Body of pancreas (tissue), 4 donors: ENCODE measurements at regions not wholly inside any gene's neighbourhood (a gene's known extent, or its start where the extent isn't known, plus 50 kb on each side); places are given as distances from the start of the nearest gene placed in this dataset.

Source experiments
- ATAC-seq: fragments of 150-250 bp; one replicate; pipeline ENCODE4 v1.9.1; 2016
- DNase-seq, 4 donors: peaks; one replicate each; pipeline ENCODE4 v3.0.0-alpha.2; 2019
- H3K27ac ChIP-seq, 4 donors: fragments of 200-600 bp; sonication (generic); 1 replicate in 3 of 4; 2 replicates in 1 of 4; pipeline versions ENCODE4 v1.5.1 to v1.6.1; 2016 to 2019; ENCODE audit warnings: mild to moderate bottlenecking in 1 of 4, mixed read lengths in 1 of 4, moderate library complexity in 1 of 4
- H3K27me3 ChIP-seq, 2 donors: fragments of 200-600 bp; sonication (generic); one replicate each; pipeline ENCODE4 v1.6.0; 2016; ENCODE audit warnings: mild to moderate bottlenecking in 1 of 2
- H3K36me3 ChIP-seq, 2 donors: fragments of 200-600 bp; sonication (generic); replicated peaks in 1 of 2; 2 replicates each; pipeline ENCODE4 v1.5.1; 2016; ENCODE audit warnings: low read depth in 2 of 2; ENCODE audit not compliant: insufficient read depth in 1 of 2
- H3K4me1 ChIP-seq: fragments of 200-600 bp; sonication (generic); one replicate; pipeline ENCODE4 v1.6.0; 2016
- H3K4me3 ChIP-seq, 2 donors: fragments of 200-600 bp; sonication (generic); 1 replicate in 1 of 2; 2 replicates in 1 of 2; pipeline ENCODE4 v1.5.1; 2016 to 2019
- H3K9me3 ChIP-seq, 3 donors: fragments of 200-600 bp; sonication (generic); 1 replicate in 2 of 3; 2 replicates in 1 of 3; pipeline ENCODE4 v1.5.1; 2016
- POLR2A ChIP-seq, 3 donors: fragments of 450-650 bp; IDR thresholded peaks; one replicate each; pipeline ENCODE4 v1.6.1; 2016; ENCODE audit warnings: antibody characterized with exemption in 3 of 3, mild to moderate bottlenecking in 2 of 3
- WGBS, 2 donors: methylation state at CpG; one replicate each; pipeline ENCODE4 v1.1.5; 2017; 5-methylcytosine and 5-hydroxymethylcytosine counted together
- intact Hi-C: fragments of 100-400 bp; cut with DNase I; formaldehyde crosslinking; loops from one replicate; pipeline ENCODE4 v1.15.1; 2023
- TF ChIP-seq, protein P1 (sequence below), 7 experiments: fragments of 450-650 bp in 4 of 7; fragments of 200-600 bp in 3 of 7; sonication (generic) in 3 of 7; IDR thresholded peaks; one replicate each; pipeline ENCODE4 v1.5.1; 2016 to 2019; ENCODE audit warnings: antibody characterized with exemption in 7 of 7

DNA sequence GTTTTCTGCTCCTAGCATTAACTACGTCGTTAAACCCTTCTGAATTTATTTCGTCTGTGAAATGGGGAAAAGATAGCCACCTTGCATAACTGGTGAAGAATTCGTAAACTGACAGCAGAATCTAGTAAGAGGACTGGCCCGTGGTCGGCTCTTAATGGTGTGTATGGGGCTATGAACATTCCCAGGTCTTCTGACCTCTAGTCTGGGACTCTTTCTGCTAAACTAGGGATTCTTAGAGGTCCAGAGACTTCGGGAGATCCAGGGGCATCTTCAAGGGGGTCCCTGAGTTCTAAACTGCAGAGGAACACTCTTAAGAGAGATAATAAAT is 231.1 kb upstream of the SERP2 start:
- H3K36me3 ChIP-seq, result no peaks in the 10 kb centered on the region
- TF ChIP-seq, protein P1, sequence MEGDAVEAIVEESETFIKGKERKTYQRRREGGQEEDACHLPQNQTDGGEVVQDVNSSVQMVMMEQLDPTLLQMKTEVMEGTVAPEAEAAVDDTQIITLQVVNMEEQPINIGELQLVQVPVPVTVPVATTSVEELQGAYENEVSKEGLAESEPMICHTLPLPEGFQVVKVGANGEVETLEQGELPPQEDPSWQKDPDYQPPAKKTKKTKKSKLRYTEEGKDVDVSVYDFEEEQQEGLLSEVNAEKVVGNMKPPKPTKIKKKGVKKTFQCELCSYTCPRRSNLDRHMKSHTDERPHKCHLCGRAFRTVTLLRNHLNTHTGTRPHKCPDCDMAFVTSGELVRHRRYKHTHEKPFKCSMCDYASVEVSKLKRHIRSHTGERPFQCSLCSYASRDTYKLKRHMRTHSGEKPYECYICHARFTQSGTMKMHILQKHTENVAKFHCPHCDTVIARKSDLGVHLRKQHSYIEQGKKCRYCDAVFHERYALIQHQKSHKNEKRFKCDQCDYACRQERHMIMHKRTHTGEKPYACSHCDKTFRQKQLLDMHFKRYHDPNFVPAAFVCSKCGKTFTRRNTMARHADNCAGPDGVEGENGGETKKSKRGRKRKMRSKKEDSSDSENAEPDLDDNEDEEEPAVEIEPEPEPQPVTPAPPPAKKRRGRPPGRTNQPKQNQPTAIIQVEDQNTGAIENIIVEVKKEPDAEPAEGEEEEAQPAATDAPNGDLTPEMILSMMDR (IDR thresholded peaks at IDR 0.05), result no peak
- WGBS, 2 donors, result 1 to 5% methylated on average over 7 of the region's 7 CpGs
- peak overlapping the region in 1 of 2 donors; percentile 14 for H3K4me3 ChIP-seq
- H3K27me3 ChIP-seq, result no peaks in the 10 kb centered on the region
- intact Hi-C loops, result no loop called here
- ATAC-seq (peak; percentile 6), DNase-seq (peak in 2 of 4 donors; percentile 16 to 18)
- H3K27ac ChIP-seq, result peak overlapping the region; percentile 76 to 97 (median 80)
- H3K9me3 ChIP-seq, result no peaks in the 10 kb centered on the region
- H3K4me1 ChIP-seq, result peaks cover 25% of the 10 kb centered on the region

DNA sequence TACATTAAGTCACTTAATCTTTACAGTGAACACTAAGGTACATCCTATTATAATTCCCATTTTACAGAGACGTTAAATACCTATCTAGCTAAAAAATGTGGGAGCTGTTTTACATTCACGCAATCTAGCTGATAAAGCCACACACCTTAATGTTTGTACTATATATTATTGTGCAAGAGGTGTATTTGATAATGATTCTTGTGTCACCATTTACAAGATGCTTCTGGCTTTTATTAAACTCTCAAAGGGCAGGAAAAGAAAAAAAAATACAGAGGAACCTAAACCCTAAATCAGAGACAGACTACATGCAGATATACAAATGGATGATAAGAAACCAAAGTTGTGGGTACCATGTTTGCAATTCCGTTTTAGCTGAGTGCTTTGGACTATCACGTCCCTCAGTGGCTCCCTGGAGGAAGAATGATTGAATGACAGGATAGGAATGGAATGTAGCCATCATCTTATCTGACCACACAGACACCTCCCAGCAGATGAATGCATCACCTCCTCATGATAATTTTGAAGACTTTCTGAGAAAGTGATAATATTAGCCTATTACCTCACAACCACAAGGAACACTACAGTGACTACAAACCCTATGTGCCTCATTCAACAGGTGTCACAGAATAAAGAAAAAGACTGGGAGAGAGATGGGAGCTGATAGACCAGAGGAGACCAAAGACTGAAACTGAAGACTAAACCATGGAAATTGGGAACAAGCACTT is 230.5 kb upstream of the SERP2 start:
- 35 to 37% methylated on average over 4 of the region's 4 CpGs for WGBS, 2 donors
- Histone ChIP-seq H3K27ac (peak overlapping the region in 1 of 4 donors; percentile 97), H3K27me3 (no peaks in the 10 kb centered on the region), H3K9me3 (no peaks in the 10 kb centered on the region), H3K4me1 (peaks cover 25% of the 10 kb centered on the region), H3K4me3 (peak overlapping the region in 1 of 2 donors; percentile 14), H3K36me3 (no peaks in the 10 kb centered on the region)
- DNase-seq, result no peak
- intact Hi-C loops, result no loop called here
- TF ChIP-seq, protein P1 (IDR thresholded peaks at IDR 0.05), result no peak
- no peak for TF ChIP-seq POLR2A (IDR thresholded peaks at IDR 0.05)
- no peak for ATAC-seq

GRCh38 chr13:44146138-44146537 is 227.5 kb upstream of the SERP2 start:
- TF ChIP-seq, protein P1 (IDR thresholded peaks at IDR 0.05), result no peak
- no peak for TF ChIP-seq POLR2A (IDR thresholded peaks at IDR 0.05)
- peaks cover 19% of the 10 kb centered on the region for H3K4me1 ChIP-seq
- H3K27me3 ChIP-seq, result no peaks in the 10 kb centered on the region
- DNase-seq, result no peak
- H3K36me3 ChIP-seq, result no peaks in the 10 kb centered on the region
- intact Hi-C loops, result no loop called here
- 65 to 79% methylated on average over 1 of the region's 1 CpG for WGBS, 2 donors
- no peaks in the 10 kb centered on the region for H3K9me3 ChIP-seq
- no peak overlapping the region for H3K27ac ChIP-seq
- no peak overlapping the region for H3K4me3 ChIP-seq
- ATAC-seq, result no peak

DNA sequence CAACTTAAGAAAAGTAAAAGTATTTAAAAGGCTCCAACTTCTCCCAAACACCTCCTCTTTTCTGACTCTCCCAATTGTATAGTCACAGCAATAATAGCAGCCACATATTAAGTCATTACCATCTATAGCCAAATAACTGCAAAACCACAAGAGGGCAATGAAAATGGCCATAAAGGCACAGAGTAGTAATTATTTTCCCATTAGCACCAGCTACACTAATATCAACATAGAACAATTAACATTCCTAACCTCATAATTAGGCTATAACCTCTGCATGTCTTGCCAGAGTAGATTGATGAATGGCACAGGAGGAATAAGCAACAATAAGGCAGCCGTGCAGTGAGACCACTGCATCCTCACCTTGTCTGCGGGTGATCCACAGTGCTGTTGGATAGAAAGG is 226.4 kb upstream of the SERP2 start:
- peaks cover 13% of the 10 kb centered on the region for H3K4me1 ChIP-seq
- H3K36me3 ChIP-seq, result no peaks in the 10 kb centered on the region
- no peaks in the 10 kb centered on the region for H3K9me3 ChIP-seq
- H3K4me3 ChIP-seq, result no peak overlapping the region
- ATAC-seq, result no peak
- intact Hi-C loops, result no loop called here
- H3K27ac ChIP-seq, result no peak overlapping the region
- WGBS, 2 donors, result 79 to 93% methylated on average over 2 of the region's 2 CpGs
- H3K27me3 ChIP-seq, result no peaks in the 10 kb centered on the region
- no peak for TF ChIP-seq POLR2A (IDR thresholded peaks at IDR 0.05)
- TF ChIP-seq, protein P1 (IDR thresholded peaks at IDR 0.05), result no peak
- no peak for DNase-seq

- H3K4me1 ChIP-seq, result peaks cover 11% of the 10 kb centered on the region
- no peak for ATAC-seq
- no peak overlapping the region for H3K4me3 ChIP-seq
- H3K36me3 ChIP-seq, result no peaks in the 10 kb centered on the region
- WGBS, 2 donors, result 57 to 60% methylated on average over 2 of the region's 2 CpGs
- no peak for DNase-seq
- no peak overlapping the region for H3K27ac ChIP-seq
- no peaks in the 10 kb centered on the region for H3K9me3 ChIP-seq
- intact Hi-C loops, result no loop called here
- TF ChIP-seq POLR2A (IDR thresholded peaks at IDR 0.05), result no peak
- TF ChIP-seq, protein P1 (IDR thresholded peaks at IDR 0.05), result no peak
- H3K27me3 ChIP-seq, result no peaks in the 10 kb centered on the region
Observed at GRCh38 chr13:44147648-44148047, 226.0 kb upstream of the SERP2 start.
